H4 (cell line): ENCODE measurements at regions not wholly inside any gene's neighbourhood (a gene's known extent, or its start where the extent isn't known, plus 50 kb on each side); places are given as distances from the start of the nearest gene placed in this dataset.

ENCODE experiments used
- DNase-seq: peaks from one replicate; pipeline ENCODE4 v3.0.0-alpha.2; 2015; ENCODE audit warnings: low spot score

DNA sequence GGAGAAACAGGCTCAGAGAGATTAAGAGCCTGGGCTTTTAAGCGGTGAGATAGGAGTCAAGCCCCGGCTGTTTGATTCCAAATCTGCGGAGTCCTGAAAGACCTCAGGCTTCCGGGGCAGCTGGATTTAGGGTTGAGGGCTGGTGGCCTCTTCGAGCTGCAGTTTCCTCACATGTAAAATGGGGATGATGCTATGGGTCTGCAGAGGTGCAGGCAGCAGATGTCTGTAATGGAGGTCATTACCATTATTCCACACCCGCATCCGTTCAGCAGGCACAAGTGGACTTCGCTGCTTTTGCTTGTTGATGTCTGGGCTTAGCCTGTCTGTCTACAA is 175.6 kb upstream of the HS6ST1 start:
- DNase-seq, result no peak

- DNase-seq, result no peak
These were observed 176.1 kb upstream of the HS6ST1 start for GRCh38 chr2:128494640-128495321.

DNA sequence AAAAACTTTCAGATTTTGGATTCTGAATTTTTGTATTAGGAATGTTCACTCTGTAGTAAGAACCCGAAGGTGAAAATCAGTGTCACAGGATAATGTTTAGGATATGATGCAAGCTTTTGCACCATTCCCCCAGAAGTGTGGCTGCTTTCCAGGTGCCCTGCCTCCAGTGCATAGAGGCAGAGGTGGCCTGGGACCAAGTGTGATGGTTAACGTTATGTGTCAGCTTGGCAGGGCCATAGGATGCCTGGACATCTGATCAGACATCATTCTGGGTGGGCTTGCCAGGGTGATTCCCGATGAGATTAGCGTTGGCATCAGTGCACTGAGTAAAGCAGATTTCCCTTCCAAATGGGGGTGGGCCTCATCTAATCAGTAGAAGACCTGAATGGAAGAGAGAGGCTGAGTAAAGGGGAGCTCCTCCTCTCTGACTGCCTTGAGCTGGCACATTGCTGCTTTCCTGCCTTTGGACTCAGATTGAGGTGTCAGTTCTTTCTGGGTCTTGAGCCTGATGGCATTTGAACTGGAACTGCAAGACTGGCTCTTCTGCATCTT is 177.4 kb upstream of the HS6ST1 start:
- DNase-seq, result no peak

GRCh38 chr2:128496700-128497099 is 178.0 kb upstream of the HS6ST1 start:
- no peak for DNase-seq

GRCh38 chr2:128497461-128497860 is 178.8 kb upstream of the HS6ST1 start:
- no peak for DNase-seq

GRCh38 chr2:128498086-128498485 is 179.4 kb upstream of the HS6ST1 start:
- no peak for DNase-seq

GRCh38 chr2:128498589-128498988 is 179.9 kb upstream of the HS6ST1 start:
- DNase-seq, result no peak

DNA sequence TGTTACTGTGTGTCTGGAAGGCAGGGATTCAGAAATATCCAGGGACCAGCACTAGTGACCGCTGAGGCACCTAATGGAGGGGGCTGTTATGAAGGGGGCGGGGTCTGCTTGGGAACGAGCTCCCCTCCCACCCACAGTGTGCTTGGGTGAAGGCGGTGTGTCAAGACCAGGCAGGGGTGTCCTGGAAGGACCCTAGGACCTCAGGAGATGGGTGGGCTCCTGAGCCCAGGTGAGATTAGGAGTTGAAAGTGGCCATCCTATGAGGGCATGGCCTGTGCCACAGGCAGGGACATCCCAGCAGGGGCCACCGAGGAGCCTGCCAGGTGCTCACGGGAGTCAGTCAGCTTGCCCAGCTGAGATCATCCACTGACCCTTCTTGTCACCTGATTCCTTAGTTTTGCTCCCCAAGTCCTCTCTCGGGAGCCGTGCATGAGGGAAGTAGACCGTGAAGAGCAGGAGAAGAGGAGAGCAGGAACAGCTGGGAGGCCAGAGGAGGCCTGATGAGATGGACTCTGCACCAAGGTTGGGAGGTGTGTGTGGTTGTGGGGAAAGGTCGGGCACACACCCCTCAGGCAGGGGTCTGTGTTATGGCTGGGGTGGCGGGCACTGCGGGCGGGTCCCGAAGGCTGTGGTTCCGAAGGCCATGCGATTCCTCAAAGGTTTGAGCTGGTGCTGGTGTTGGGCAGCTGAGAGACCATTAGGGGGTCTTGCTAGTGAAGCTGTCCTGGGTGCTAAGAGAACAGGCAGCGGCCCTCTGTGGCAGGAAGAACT is 180.9 kb upstream of the HS6ST1 start:
- no peak for DNase-seq

- no peak for DNase-seq
These were observed 181.6 kb upstream of the HS6ST1 start for GRCh38 chr2:128500138-128500800.

- no peak for DNase-seq
These were observed 182.5 kb upstream of the HS6ST1 start for GRCh38 chr2:128501006-128501690.

GRCh38 chr2:128501700-128502099 is 183.0 kb upstream of the HS6ST1 start:
- DNase-seq, result no peak

DNA sequence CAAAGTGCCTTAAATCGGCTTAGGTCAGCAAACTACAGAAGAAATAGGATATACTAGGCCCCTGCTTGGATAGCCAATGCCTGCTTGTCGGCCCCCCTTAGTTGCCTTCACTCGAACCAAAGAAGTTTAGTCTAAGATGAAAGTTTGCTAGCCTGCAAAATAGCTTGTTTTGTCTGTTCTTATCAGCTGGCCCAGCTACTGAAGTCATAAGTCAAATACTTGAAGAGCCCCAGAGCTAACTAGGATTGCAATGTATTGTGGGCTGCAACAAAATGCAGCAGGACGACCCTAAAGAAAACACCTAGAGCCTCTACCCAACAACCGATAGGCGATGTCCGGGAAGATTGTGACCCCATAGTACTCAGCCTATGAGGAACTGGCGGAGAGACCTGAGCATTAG is 183.5 kb upstream of the HS6ST1 start:
- no peak for DNase-seq

- no peak for DNase-seq
These were observed 184.1 kb upstream of the HS6ST1 start for GRCh38 chr2:128502638-128503246.

DNA sequence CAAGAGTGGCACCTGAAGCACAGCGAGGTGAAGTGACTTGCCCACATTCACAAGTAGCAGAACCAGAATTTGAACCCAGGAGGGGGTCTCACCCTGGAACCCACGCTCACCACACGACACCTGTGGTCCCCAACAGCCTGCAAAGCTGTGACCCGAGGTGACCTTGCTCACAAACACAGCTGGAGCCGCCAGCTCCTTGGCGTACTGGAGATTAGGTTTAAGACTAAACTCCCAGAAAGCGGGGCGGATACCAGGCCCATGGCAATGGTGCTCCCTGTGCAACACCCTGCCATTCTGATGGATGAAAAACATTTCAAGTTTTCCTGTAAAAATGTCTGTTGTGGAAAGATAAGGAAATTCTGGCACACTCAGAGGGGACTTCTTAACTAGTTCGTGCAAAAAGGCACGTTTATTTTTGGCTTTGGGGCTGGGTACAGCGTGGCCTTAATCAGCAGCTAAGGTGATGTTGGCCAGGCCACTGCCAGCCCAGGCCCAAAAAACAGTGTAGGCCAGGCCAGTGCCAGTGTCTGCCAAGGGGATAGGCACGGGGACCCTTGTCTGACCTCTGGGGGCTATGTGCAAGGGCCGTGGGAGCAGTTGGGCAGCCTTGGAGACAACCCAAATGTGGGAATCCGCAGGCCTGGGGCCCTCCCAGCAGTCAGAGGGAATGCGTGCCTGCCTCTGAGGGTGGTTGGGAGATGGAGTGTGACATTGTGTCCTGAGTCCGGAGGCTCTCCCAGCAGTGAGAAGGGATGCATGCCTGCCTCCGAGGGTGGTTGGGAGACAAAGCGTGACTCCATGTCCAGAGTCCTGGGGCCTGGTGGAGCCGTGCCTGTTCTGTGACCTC is 185.0 kb upstream of the HS6ST1 start:
- no peak for DNase-seq

DNA sequence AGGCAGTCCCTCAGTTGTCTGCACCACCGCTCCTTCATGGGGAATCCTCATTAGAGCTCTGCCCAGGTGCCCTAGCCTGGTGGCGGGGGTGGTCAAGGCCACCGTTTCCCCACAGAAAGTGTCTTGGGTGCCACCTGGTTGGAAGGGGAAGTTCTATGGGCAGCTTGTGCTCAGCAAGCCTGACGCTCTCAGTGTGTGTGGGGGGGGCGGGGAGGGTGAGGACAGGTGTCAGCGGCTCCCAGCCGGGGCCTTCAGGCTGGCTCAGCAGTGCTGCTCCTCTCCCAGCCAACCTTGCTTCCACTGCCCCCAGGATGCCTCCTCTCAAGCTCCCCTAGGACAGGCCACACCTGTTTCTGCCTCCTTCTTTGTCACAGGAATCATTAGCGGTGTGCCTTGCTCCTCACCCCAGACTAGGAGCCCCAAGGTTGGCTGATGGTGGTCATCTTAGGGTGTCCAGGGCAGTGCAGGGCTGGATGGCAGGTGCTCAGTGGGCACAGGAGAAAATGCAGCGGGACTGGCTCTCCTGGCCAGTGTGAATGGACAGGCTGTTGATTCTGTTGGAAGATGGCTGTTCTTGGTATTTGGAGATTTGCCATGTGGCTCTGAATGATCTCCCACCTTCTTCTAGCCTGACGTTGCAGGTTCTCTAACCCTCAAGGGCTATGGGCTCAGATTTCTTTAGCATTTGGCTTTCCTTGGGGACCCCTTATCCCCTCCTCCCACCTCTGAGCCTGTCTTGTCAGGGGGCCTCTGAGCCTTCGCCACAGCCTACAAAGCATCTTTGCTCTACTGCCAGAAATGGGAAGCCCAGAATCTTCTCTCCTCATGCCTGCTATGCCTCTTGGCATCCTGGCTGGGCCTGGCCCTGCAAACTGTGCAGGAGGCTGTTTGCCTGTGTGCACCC is 185.8 kb upstream of the HS6ST1 start:
- DNase-seq, result no peak

GRCh38 chr2:128505150-128505490 is 186.5 kb upstream of the HS6ST1 start:
- DNase-seq, result no peak

DNA sequence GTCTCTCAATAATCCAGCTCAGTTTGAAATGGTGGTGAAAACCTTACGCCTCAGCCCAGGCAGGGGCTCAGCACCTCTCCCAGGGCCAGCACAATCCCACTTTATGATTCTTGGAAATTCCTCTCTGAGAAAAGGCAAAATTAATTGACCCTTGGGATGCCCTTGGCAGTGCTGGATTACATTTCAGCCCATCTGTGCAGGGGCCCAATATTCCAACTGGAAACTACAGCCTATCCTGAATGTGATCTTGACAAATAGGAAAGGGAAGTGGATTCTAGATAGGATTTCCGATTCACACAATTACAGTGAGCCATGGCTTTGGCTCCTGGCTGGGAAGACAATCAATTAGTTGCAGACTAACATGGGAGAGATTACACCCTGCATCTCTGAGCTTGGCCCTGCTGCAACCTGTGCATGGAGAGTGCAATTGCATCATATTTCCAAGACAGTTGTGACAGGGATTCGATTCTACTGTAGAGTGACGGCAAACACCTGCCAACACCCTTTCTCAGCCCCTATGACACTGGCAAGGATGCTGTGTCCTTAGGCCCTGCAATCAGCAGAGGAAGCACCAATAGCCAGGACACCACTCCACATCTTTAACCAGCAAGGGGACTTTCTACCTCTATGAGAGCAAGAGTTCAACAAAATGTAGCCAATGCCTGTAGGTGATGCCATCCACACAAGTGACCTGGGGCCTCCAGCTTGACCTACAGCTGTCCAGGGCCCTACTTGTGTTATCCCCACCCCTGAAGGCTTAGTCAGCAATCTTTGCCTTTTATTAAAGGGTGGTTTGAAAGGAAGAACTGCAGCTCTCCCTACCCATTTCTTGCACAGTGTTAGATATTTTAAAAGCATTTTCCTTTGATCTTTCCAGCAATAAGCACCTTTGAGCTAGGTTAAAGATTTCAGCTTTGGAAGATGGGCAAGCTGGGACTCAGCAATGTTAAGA is 187.2 kb upstream of the HS6ST1 start:
- no peak for DNase-seq

GRCh38 chr2:128506534-128506933 is 187.9 kb upstream of the HS6ST1 start:
- no peak for DNase-seq
